ENCODE measurements at regions not wholly inside any gene's neighbourhood (a gene's known extent, or its start where the extent isn't known, plus 50 kb on each side); places are given as distances from the start of the nearest gene placed in this dataset.

GRCh38 chr4:133247861-133248260, 98.8 kb downstream of the PCDH10 start:
- no peaks in the 10 kb centered on the region for H3K36me3 Mint-ChIP-seq (ENCODE audit: low read depth)
- CTCF ChIA-PET: no interaction called here
- H3K27me3 Mint-ChIP-seq: no peaks in the 10 kb centered on the region
- no peaks in the 10 kb centered on the region for H3K4me1 Mint-ChIP-seq
- no peak overlapping the region for H3K4me3 Mint-ChIP-seq
- H3K9me3 Mint-ChIP-seq: no peaks in the 10 kb centered on the region
- no peak overlapping the region for H3K27ac Mint-ChIP-seq
- no peak for DNase-seq
- POLR2A ChIA-PET: no interaction called here

GRCh38 chr4:133245226-133245625, 96.1 kb downstream of the PCDH10 start:
- ChIA-PET CTCF (no interaction called here), POLR2A (no interaction called here)
- Mint-ChIP-seq H3K36me3 (ENCODE audit: low read depth) (no peaks in the 10 kb centered on the region), H3K27me3 (no peaks in the 10 kb centered on the region), H3K9me3 (no peaks in the 10 kb centered on the region), H3K27ac (no peak overlapping the region), H3K4me3 (no peak overlapping the region), H3K4me1 (no peaks in the 10 kb centered on the region)
- DNase-seq: no peak
